Inflammatory macrophage (primary cell): ENCODE measurements at regions not wholly inside any gene's neighbourhood (a gene's known extent, or its start where the extent isn't known, plus 50 kb on each side); places are given as distances from the start of the nearest gene placed in this dataset.
A peak's percentile ranks its signal among the peaks of the same experiment; 100 is the strongest.
"Not testable (repeated sequence)": the region's sequence is repeated elsewhere in the genome, so short reads cannot be mapped to it uniquely, and the experiment has no call there.

ENCODE experiments used
- DNase-seq, 2 donors: peaks; one replicate each; pipeline ENCODE4 v3.0.0-alpha.2; 2020 to 2022

GRCh38 chr16:88270171-88270790 lies 112.5 kb upstream of the ZNF469 start:
- DNase-seq, result not testable (repeated sequence)

- not testable (repeated sequence) for DNase-seq
Observed at GRCh38 chr16:88271296-88271695, 111.5 kb upstream of the ZNF469 start.

GRCh38 chr16:88271776-88272175 lies 111.0 kb upstream of the ZNF469 start:
- DNase-seq, result not testable (repeated sequence)

GRCh38 chr16:88272437-88272836 lies 110.3 kb upstream of the ZNF469 start:
- DNase-seq, result not testable (repeated sequence)

- peak; percentile 33 to 52 for DNase-seq
Observed at GRCh38 chr16:88274126-88274750, 108.5 kb upstream of the ZNF469 start.

- DNase-seq, result no peak
Observed at GRCh38 chr16:88274847-88275246, 107.9 kb upstream of the ZNF469 start.

GRCh38 chr16:88275336-88276122 lies 107.2 kb upstream of the ZNF469 start:
- not testable (repeated sequence) for DNase-seq

GRCh38 chr16:88276123-88276588 lies 106.6 kb upstream of the ZNF469 start:
- not testable (repeated sequence) for DNase-seq

GRCh38 chr16:88276591-88276990 lies 106.2 kb upstream of the ZNF469 start:
- no peak for DNase-seq

GRCh38 chr16:88279998-88280397 lies 102.8 kb upstream of the ZNF469 start:
- DNase-seq, result no peak

GRCh38 chr16:88281858-88282563 lies 100.7 kb upstream of the ZNF469 start:
- no peak for DNase-seq

GRCh38 chr16:88282564-88283395 lies 100.0 kb upstream of the ZNF469 start:
- DNase-seq, result no peak

- DNase-seq, result no peak
Observed at GRCh38 chr16:88283596-88283995, 99.2 kb upstream of the ZNF469 start.

GRCh38 chr16:88284101-88284500 lies 98.7 kb upstream of the ZNF469 start:
- DNase-seq, result no peak

- DNase-seq, result no peak
Observed at GRCh38 chr16:88284626-88285513, 97.9 kb upstream of the ZNF469 start.

GRCh38 chr16:88285514-88285822 lies 97.3 kb upstream of the ZNF469 start:
- no peak for DNase-seq

GRCh38 chr16:88286301-88286923 lies 96.3 kb upstream of the ZNF469 start:
- no peak for DNase-seq

- DNase-seq, result no peak
Observed at GRCh38 chr16:88287219-88287618, 95.5 kb upstream of the ZNF469 start.

- no peak for DNase-seq
Observed at GRCh38 chr16:88288303-88288702, 94.5 kb upstream of the ZNF469 start.

GRCh38 chr16:88289001-88289400 lies 93.8 kb upstream of the ZNF469 start:
- DNase-seq, result no peak

- DNase-seq, result no peak
Observed at GRCh38 chr16:88289561-88289960, 93.2 kb upstream of the ZNF469 start.
